HCT116 (cell line): ENCODE measurements at regions not wholly inside any gene's neighbourhood (a gene's known extent, or its start where the extent isn't known, plus 50 kb on each side); places are given as distances from the start of the nearest gene placed in this dataset.

Experiments
- ATAC-seq: fragments of 200-7000 bp; cut with Tn5 transposase; 2 replicates; pipeline ENCODE4 v1.9.1; 2020; ENCODE audit warnings: mild to moderate bottlenecking, moderate library complexity
- BruUV-seq: library from RNA; stranded (reverse); fragments of 400-500 nt; replicated peaks from 2 replicates; lab custom pipeline; 2021; lab: Mats Ljungman, UMichigan
- CTCF ChIA-PET: fragments of 300-600 bp; sonication (Branson Sonifier 250); formaldehyde crosslinking; loops from one replicate; lab custom pipeline; 2021; ENCODE audit warnings: antibody characterized with exemption; lab: Charles Lee
- POLR2A ChIA-PET: fragments of 300-600, 350-600 bp; sonication (Branson Sonifier 250); formaldehyde crosslinking; loops from one replicate; lab custom pipeline; 2021; ENCODE audit warnings: antibody characterized with exemption; lab: Charles Lee
- RAD21 ChIA-PET, 2 experiments: fragments of 300-600 bp; sonication (Branson Sonifier 250); formaldehyde crosslinking; loops; one replicate each; lab custom pipeline; 2023; ENCODE audit warnings: low total read pairs in 2 of 2; ENCODE audit not compliant: uncharacterized antibody in 2 of 2, unreplicated experiment in 2 of 2, low non-redundant PET in 1 of 2; lab: Charles Lee
- DNase-seq: peaks from one replicate; pipeline ENCODE4 v3.0.0-alpha.2; 2010; ENCODE audit warnings: low read depth, low spot score
- H2AFZ ChIP-seq: fragments of 200-600 bp; shearing (Covaris generic), sonication (generic); 2 replicates; pipeline ENCODE4 v1.6.1; 2017; ENCODE audit warnings: low read depth, mixed run types, mixed read lengths, antibody characterized with exemption, low read length; ENCODE audit not compliant: poor library complexity, severe bottlenecking
- H3K27ac ChIP-seq: 2 replicates; pipeline ENCODE4 v1.5.1; 2012; ENCODE audit warnings: low read depth, low read length
- H3K27me3 ChIP-seq: fragments of 200-600 bp; sonication (generic); 2 replicates; pipeline ENCODE4 v1.6.1; 2016; ENCODE audit warnings: mixed run types, low read length, mixed read lengths; ENCODE audit not compliant: insufficient read depth
- H3K36me3 ChIP-seq, 2 experiments: fragments of 200-500 bp in 1 of 2; fragments of 200-600 bp in 1 of 2; sonication (Bioruptor generic) in 1 of 2; sonication (generic) in 1 of 2; 2 replicates each; pipeline versions ENCODE4 v1.5.1 to v1.6.1; 2014 to 2016; ENCODE audit warnings: low read length in 2 of 2, inconsistent platforms in 1 of 2, mixed read lengths in 1 of 2, mixed run types in 1 of 2; ENCODE audit not compliant: insufficient read depth in 2 of 2, control insufficient read depth in 1 of 2
- H3K4me1 ChIP-seq, 2 experiments: fragments of 200-600 bp in 1 of 2; sonication (generic) in 1 of 2; 2 replicates each; pipeline versions ENCODE4 v1.5.1 to v1.6.1; 2012 to 2017; ENCODE audit warnings: low read length in 2 of 2, inconsistent platforms in 1 of 2, mild to moderate bottlenecking in 1 of 2, mixed read lengths in 1 of 2, mixed run types in 1 of 2, moderate library complexity in 1 of 2; ENCODE audit not compliant: insufficient read depth in 2 of 2, control insufficient read depth in 1 of 2
- H3K4me2 ChIP-seq: fragments of 200-600 bp; sonication (generic); 2 replicates; pipeline ENCODE4 v1.6.1; 2017; ENCODE audit warnings: mixed run types, low read length, mixed read lengths
- H3K4me3 ChIP-seq, 2 experiments: fragments of 200-600 bp in 1 of 2; sonication (generic) in 1 of 2; replicated peaks in 1 of 2; 2 replicates each; pipeline ENCODE4 v1.5.1; 2011 to 2016; ENCODE audit warnings: low read length in 2 of 2, control low read depth in 1 of 2, low read depth in 1 of 2, mild to moderate bottlenecking in 1 of 2, mixed read lengths in 1 of 2, mixed run types in 1 of 2
- H3K79me2 ChIP-seq: fragments of 200-600 bp; sonication (generic); 2 replicates; pipeline ENCODE4 v1.6.1; 2017; ENCODE audit warnings: mild to moderate bottlenecking, mixed run types, low read length, moderate library complexity, mixed read lengths; ENCODE audit not compliant: insufficient read depth
- H3K9ac ChIP-seq: fragments of 200-600 bp; sonication (generic); 2 replicates; pipeline ENCODE4 v1.6.1; 2016; ENCODE audit warnings: low read length, mixed read lengths
- H3K9me2 ChIP-seq: fragments of 200-600 bp; sonication (generic), shearing (Covaris generic); 2 replicates; pipeline ENCODE4 v1.6.1; 2017; ENCODE audit warnings: mixed run types, mild to moderate bottlenecking, moderate library complexity; ENCODE audit not compliant: insufficient read depth
- H3K9me3 ChIP-seq, 2 experiments: fragments of 200-500 bp in 1 of 2; fragments of 200-600 bp in 1 of 2; sonication (Bioruptor generic) in 1 of 2; sonication (generic) in 1 of 2; 2 replicates each; pipeline ENCODE4 v1.6.1; 2014 to 2017; ENCODE audit warnings: low read length in 2 of 2, mixed read lengths in 2 of 2, inconsistent platforms in 1 of 2, low read depth in 1 of 2, mild to moderate bottlenecking in 1 of 2, mixed run types in 1 of 2, moderate library complexity in 1 of 2; ENCODE audit not compliant: control insufficient read depth in 1 of 2, insufficient read depth in 1 of 2
- H4K20me1 ChIP-seq: fragments of 200-600 bp; sonication (generic), shearing (Covaris generic); 2 replicates; pipeline ENCODE4 v1.6.1; 2017; ENCODE audit warnings: mixed run types, mild to moderate bottlenecking, moderate library complexity; ENCODE audit not compliant: insufficient read depth
- ATF3 ChIP-seq: IDR thresholded peaks from 2 replicates; pipeline ENCODE4 v1.6.1; 2012
- CBX3 ChIP-seq: IDR thresholded peaks from 2 replicates; pipeline ENCODE4 v1.6.1; 2012; ENCODE audit warnings: low read depth
- CEBPB ChIP-seq: IDR thresholded peaks from 2 replicates; pipeline ENCODE4 v1.6.1; 2012; ENCODE audit warnings: low read depth
- EGR1 ChIP-seq: IDR thresholded peaks from 2 replicates; pipeline ENCODE4 v1.6.1; 2012; ENCODE audit warnings: low read depth
- EZH2phosphoT487 ChIP-seq: fragments of 200-600 bp; IDR thresholded peaks from 2 replicates; pipeline ENCODE4 v1.6.1; 2018; ENCODE audit warnings: antibody characterized with exemption, borderline replicate concordance
- FOSL1 ChIP-seq: IDR thresholded peaks from 2 replicates; pipeline ENCODE4 v1.6.1; 2012; ENCODE audit warnings: low read depth
- POLR2A ChIP-seq: IDR thresholded peaks from 2 replicates; pipeline ENCODE4 v1.7.0; 2011; ENCODE audit warnings: borderline replicate concordance; ENCODE audit not compliant: insufficient read depth, insufficient read length; ENCODE audit errors: extremely low read depth
- POLR2AphosphoS5 ChIP-seq: IDR thresholded peaks from 2 replicates; pipeline ENCODE4 v1.6.1; 2011; ENCODE audit warnings: mild to moderate bottlenecking, low read depth, low read length, moderate library complexity
- RAD21 ChIP-seq: IDR thresholded peaks from 2 replicates; pipeline ENCODE4 v1.6.1; 2012; ENCODE audit warnings: low read depth, mild to moderate bottlenecking
- REST ChIP-seq: IDR thresholded peaks from 2 replicates; pipeline ENCODE4 v1.6.1; 2012; ENCODE audit warnings: low read depth
- SIN3A ChIP-seq: IDR thresholded peaks from 2 replicates; pipeline ENCODE4 v1.6.1; 2012; ENCODE audit warnings: low read depth
- SP1 ChIP-seq: IDR thresholded peaks from 2 replicates; pipeline ENCODE4 v1.6.1; 2012; ENCODE audit warnings: low read depth
- SRF ChIP-seq: IDR thresholded peaks from 2 replicates; pipeline ENCODE4 v1.6.1; 2012; ENCODE audit warnings: low read depth
- TCF7L2 ChIP-seq: IDR thresholded peaks from 2 replicates; pipeline ENCODE4 v1.7.0; 2011; ENCODE audit warnings: borderline replicate concordance, inconsistent platforms; ENCODE audit not compliant: insufficient read depth, insufficient read length; ENCODE audit errors: extremely low read depth
- YY1 ChIP-seq: IDR thresholded peaks from 2 replicates; pipeline ENCODE4 v1.6.1; 2011; ENCODE audit warnings: low read length, low read depth, moderate library complexity, mild to moderate bottlenecking; ENCODE audit not compliant: insufficient replicate concordance; ENCODE audit errors: extremely low read depth
- ZBTB33 ChIP-seq: IDR thresholded peaks from 2 replicates; pipeline ENCODE4 v1.6.1; 2011; ENCODE audit warnings: mild to moderate bottlenecking, low read length, moderate library complexity; ENCODE audit not compliant: insufficient replicate concordance; ENCODE audit errors: extremely low read depth
- ZFX ChIP-seq: fragments of 450-650 bp; IDR thresholded peaks from 2 replicates; pipeline ENCODE4 v1.6.1; 2017
- ZNF274 ChIP-seq: fragments of 200-500 bp; sonication (Bioruptor generic); IDR thresholded peaks from 2 replicates; pipeline ENCODE4 v1.6.1; 2014; ENCODE audit warnings: mild to moderate bottlenecking, low read depth, low read length, inconsistent platforms
- intact Hi-C: fragments of 100-400 bp; cut with micrococcal nuclease; formaldehyde crosslinking; loops from 2 replicates; pipeline ENCODE4 v1.10.0; 2022
- TF ChIP-seq, protein P1 (sequence below), 3 experiments: fragments of 200-600 bp in 1 of 3; sonication (generic) in 1 of 3; IDR thresholded peaks in 2 of 3; conservative IDR thresholded peaks in 1 of 3; 2 replicates each; pipeline ENCODE4 v1.5.1; 2012 to 2017; ENCODE audit warnings: low read depth in 2 of 3, low read length in 2 of 3, antibody characterized with exemption in 1 of 3, borderline replicate concordance in 1 of 3, control low read depth in 1 of 3, mild to moderate bottlenecking in 1 of 3, mixed read lengths in 1 of 3, mixed run types in 1 of 3, moderate library complexity in 1 of 3; ENCODE audit not compliant: insufficient read depth in 1 of 3
- TF ChIP-seq, protein P2 (sequence below): IDR thresholded peaks from 2 replicates; pipeline ENCODE4 v1.6.1; 2012

DNA sequence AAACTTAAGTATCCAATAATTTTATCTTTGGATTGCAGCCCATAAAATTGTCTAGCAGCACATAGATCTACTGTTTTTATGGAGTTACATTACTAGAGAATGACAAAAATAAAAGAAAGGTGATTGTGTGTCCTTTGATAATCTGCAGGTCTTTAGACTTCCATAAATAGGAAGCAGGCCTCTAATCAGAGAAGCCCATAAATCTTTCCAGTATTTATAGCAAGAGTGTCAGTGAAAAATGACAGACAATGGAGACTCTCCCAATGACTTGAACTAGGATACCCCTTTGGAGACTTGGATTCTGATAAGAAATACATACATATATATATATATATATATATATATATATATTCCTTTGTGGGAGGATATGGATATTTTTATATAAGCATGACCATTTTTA, 351.2 kb downstream of the PCDH17 start:
- Histone ChIP-seq H3K4me1 (no peaks in the 10 kb centered on the region), H3K9me2 (no peaks in the 10 kb centered on the region), H2AFZ (no peak overlapping the region), H3K27me3 (no peaks in the 10 kb centered on the region), H3K9ac (no peak overlapping the region), H3K4me2 (no peak overlapping the region), H3K4me3 (no peak overlapping the region), H3K9me3 (peaks cover 11 to 20% of the 10 kb centered on the region in 2 experiments; a peak in 2 of 4 replicates), H3K36me3 (no peaks in the 10 kb centered on the region), H3K27ac (no peak overlapping the region), H3K79me2 (no peaks in the 10 kb centered on the region), H4K20me1 (no peaks in the 10 kb centered on the region)
- ChIA-PET POLR2A (no interaction called here), RAD21 (no interaction called here), CTCF (no interaction called here)
- intact Hi-C loops, result no loop called here
- DNase-seq (no peak), ATAC-seq (no peak)
- TF ChIP-seq, protein P1, sequence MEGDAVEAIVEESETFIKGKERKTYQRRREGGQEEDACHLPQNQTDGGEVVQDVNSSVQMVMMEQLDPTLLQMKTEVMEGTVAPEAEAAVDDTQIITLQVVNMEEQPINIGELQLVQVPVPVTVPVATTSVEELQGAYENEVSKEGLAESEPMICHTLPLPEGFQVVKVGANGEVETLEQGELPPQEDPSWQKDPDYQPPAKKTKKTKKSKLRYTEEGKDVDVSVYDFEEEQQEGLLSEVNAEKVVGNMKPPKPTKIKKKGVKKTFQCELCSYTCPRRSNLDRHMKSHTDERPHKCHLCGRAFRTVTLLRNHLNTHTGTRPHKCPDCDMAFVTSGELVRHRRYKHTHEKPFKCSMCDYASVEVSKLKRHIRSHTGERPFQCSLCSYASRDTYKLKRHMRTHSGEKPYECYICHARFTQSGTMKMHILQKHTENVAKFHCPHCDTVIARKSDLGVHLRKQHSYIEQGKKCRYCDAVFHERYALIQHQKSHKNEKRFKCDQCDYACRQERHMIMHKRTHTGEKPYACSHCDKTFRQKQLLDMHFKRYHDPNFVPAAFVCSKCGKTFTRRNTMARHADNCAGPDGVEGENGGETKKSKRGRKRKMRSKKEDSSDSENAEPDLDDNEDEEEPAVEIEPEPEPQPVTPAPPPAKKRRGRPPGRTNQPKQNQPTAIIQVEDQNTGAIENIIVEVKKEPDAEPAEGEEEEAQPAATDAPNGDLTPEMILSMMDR (IDR thresholded peaks at IDR 0.05 in 2 of 3, conservative IDR thresholded peaks at IDR 0.05 in 1 of 3; ENCODE audit: borderline replicate concordance in 1 of 3, insufficient read depth in 1 of 3, low read depth in 2 of 3, low read length in 2 of 3), result no peak
- TF ChIP-seq SRF (no peak), POLR2A (no peak), SIN3A (no peak), TCF7L2 (no peak), POLR2AphosphoS5 (no peak), CEBPB (no peak), ATF3 (no peak), EGR1 (no peak), RAD21 (no peak), CBX3 (no peak), EZH2phosphoT487 (no peak), ZFX (no peak), ZNF274 (no peak), FOSL1 (no peak), SP1 (no peak), REST (no peak), ZBTB33 (no peak), YY1 (no peak)
- TF ChIP-seq, protein P2, sequence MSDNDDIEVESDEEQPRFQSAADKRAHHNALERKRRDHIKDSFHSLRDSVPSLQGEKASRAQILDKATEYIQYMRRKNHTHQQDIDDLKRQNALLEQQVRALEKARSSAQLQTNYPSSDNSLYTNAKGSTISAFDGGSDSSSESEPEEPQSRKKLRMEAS, result no peak
- no TSS peak for BruUV-seq
